AG10803 (cell line): ENCODE measurements at regions not wholly inside any gene's neighbourhood (a gene's known extent, or its start where the extent isn't known, plus 50 kb on each side); places are given as distances from the start of the nearest gene placed in this dataset.
"Not testable (repeated sequence)": the region's sequence is repeated elsewhere in the genome, so short reads cannot be mapped to it uniquely, and the experiment has no call there.

Source experiments
- DNase-seq: peaks from one replicate; pipeline ENCODE4 v3.0.0; 2010; ENCODE audit warnings: low read depth
- H3K4me3 ChIP-seq: 2 replicates; pipeline ENCODE4 v1.5.1; 2011; ENCODE audit warnings: mild to moderate bottlenecking, low read length, control low read depth
- CTCF ChIP-seq: conservative IDR thresholded peaks from 2 replicates; pipeline ENCODE4 v1.5.1; 2011; ENCODE audit warnings: mild to moderate bottlenecking, low read length, control low read depth, inconsistent platforms

- no peak for DNase-seq
- H3K4me3 ChIP-seq = no peak overlapping the region
- TF ChIP-seq CTCF = no peak
Observed at GRCh38 chr6:34646714-34647113, 49.9 kb downstream of the ILRUN start.

GRCh38 chr6:34645627-34646026 is 50.9 kb downstream of the ILRUN start:
- no peak for TF ChIP-seq CTCF

GRCh38 chr6:34644716-34645115 is 51.9 kb downstream of the ILRUN start:
- TF ChIP-seq CTCF = no peak
- no peak for DNase-seq
- no peak overlapping the region for H3K4me3 ChIP-seq

More at GRCh38 chr6:34645627-34646026, 50.9 kb downstream of the ILRUN start:
- no peak for DNase-seq
- no peak overlapping the region for H3K4me3 ChIP-seq

GRCh38 chr6:34642427-34642826 is 54.1 kb downstream of the ILRUN start:
- no peak for DNase-seq
- no peak overlapping the region for H3K4me3 ChIP-seq
- no peak for TF ChIP-seq CTCF

- not testable (repeated sequence) for DNase-seq
Observed at GRCh38 chr6:34640074-34640849, 56.3 kb downstream of the ILRUN start.

GRCh38 chr6:34638834-34639736 is 57.5 kb downstream of the ILRUN start:
- H3K4me3 ChIP-seq = no peak overlapping the region
- no peak for TF ChIP-seq CTCF
- peak; percentile 6 for DNase-seq

More at GRCh38 chr6:34640074-34640849, 56.3 kb downstream of the ILRUN start:
- H3K4me3 ChIP-seq = not testable (repeated sequence)

GRCh38 chr6:34633785-34634184 is 62.8 kb downstream of the ILRUN start:
- no peak overlapping the region for H3K4me3 ChIP-seq
- no peak for DNase-seq
- no peak for TF ChIP-seq CTCF
